ENCODE measurements at regions not wholly inside any gene's neighbourhood (a gene's known extent, or its start where the extent isn't known, plus 50 kb on each side); places are given as distances from the start of the nearest gene placed in this dataset.

GRCh38 chr18:78928076-78928475, 51.5 kb upstream of the SALL3 start:
- no peaks in the 10 kb centered on the region for H3K27me3 ChIP-seq (ENCODE audit: low read depth, low read length)
- no peak overlapping the region for H3K9ac ChIP-seq (ENCODE audit: low read length)
- H3K4me1 ChIP-seq (ENCODE audit: low read length), result no peaks in the 10 kb centered on the region
- H3K27ac ChIP-seq (ENCODE audit: low read length), result no peak overlapping the region
- no peaks in the 10 kb centered on the region for H3K79me2 ChIP-seq (ENCODE audit: low read length)
- no peaks in the 10 kb centered on the region for H3K9me3 ChIP-seq (ENCODE audit: insufficient read depth, low read length)
- TF ChIP-seq EZH2phosphoT487 (IDR thresholded peaks at IDR 0.05; ENCODE audit: low read depth), result no peak
- TF ChIP-seq, protein P1, sequence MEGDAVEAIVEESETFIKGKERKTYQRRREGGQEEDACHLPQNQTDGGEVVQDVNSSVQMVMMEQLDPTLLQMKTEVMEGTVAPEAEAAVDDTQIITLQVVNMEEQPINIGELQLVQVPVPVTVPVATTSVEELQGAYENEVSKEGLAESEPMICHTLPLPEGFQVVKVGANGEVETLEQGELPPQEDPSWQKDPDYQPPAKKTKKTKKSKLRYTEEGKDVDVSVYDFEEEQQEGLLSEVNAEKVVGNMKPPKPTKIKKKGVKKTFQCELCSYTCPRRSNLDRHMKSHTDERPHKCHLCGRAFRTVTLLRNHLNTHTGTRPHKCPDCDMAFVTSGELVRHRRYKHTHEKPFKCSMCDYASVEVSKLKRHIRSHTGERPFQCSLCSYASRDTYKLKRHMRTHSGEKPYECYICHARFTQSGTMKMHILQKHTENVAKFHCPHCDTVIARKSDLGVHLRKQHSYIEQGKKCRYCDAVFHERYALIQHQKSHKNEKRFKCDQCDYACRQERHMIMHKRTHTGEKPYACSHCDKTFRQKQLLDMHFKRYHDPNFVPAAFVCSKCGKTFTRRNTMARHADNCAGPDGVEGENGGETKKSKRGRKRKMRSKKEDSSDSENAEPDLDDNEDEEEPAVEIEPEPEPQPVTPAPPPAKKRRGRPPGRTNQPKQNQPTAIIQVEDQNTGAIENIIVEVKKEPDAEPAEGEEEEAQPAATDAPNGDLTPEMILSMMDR (IDR thresholded peaks at IDR 0.05; ENCODE audit: low read depth, low read length), result no peak
- H3K36me3 ChIP-seq (replicated peaks; ENCODE audit: low read depth, low read length), result no peaks in the 10 kb centered on the region
- H2AFZ ChIP-seq (ENCODE audit: low read depth, low read length), result no peak overlapping the region
- H3K4me3 ChIP-seq (ENCODE audit: low read length), result no peak overlapping the region
- no peaks in the 10 kb centered on the region for H4K20me1 ChIP-seq (ENCODE audit: insufficient read depth, low read length)
- no peak overlapping the region for H3K4me2 ChIP-seq (ENCODE audit: low read length)

- Histone ChIP-seq H3K27ac (ENCODE audit: low read length) (no peak overlapping the region), H3K36me3 (replicated peaks; ENCODE audit: low read depth, low read length) (no peaks in the 10 kb centered on the region), H3K79me2 (ENCODE audit: low read length) (no peaks in the 10 kb centered on the region), H3K9ac (ENCODE audit: low read length) (no peak overlapping the region), H3K4me1 (ENCODE audit: low read length) (no peaks in the 10 kb centered on the region), H4K20me1 (ENCODE audit: insufficient read depth, low read length) (no peaks in the 10 kb centered on the region), H3K4me2 (ENCODE audit: low read length) (no peak overlapping the region), H3K9me3 (ENCODE audit: insufficient read depth, low read length) (no peaks in the 10 kb centered on the region), H3K4me3 (ENCODE audit: low read length) (no peak overlapping the region), H2AFZ (ENCODE audit: low read depth, low read length) (no peak overlapping the region), H3K27me3 (ENCODE audit: low read depth, low read length) (no peaks in the 10 kb centered on the region)
- TF ChIP-seq, protein P1 (IDR thresholded peaks at IDR 0.05; ENCODE audit: low read depth, low read length), result no peak
- no peak for TF ChIP-seq EZH2phosphoT487 (IDR thresholded peaks at IDR 0.05; ENCODE audit: low read depth)
Measured at GRCh38 chr18:78929516-78929915, 50.1 kb upstream of the SALL3 start.
